HUES6 (cell line): ENCODE measurements at regions not wholly inside any gene's neighbourhood (a gene's known extent, or its start where the extent isn't known, plus 50 kb on each side); places are given as distances from the start of the nearest gene placed in this dataset.
"Not testable (repeated sequence)": the region's sequence is repeated elsewhere in the genome, so short reads cannot be mapped to it uniquely, and the experiment has no call there.

ENCODE experiments used
- H3K27ac ChIP-seq: 2 replicates; pipeline ENCODE4 v1.7.0; 2013; ENCODE audit warnings: low read depth, mild to moderate bottlenecking, low read length, inconsistent platforms
- H3K27me3 ChIP-seq: 2 replicates; pipeline ENCODE4 v1.6.1; 2013; ENCODE audit warnings: low read length; ENCODE audit not compliant: control insufficient read depth, insufficient read depth
- H3K36me3 ChIP-seq: 2 replicates; pipeline ENCODE4 v1.6.1; 2013; ENCODE audit warnings: low read length; ENCODE audit not compliant: control insufficient read depth, insufficient read depth
- H3K4me1 ChIP-seq: 2 replicates; pipeline ENCODE4 v1.6.1; 2013; ENCODE audit warnings: low read length; ENCODE audit not compliant: control insufficient read depth, insufficient read depth
- H3K4me3 ChIP-seq: 2 replicates; pipeline ENCODE4 v1.5.1; 2013; ENCODE audit warnings: low read depth, low read length
- H3K9ac ChIP-seq: one replicate; pipeline ENCODE4 v1.6.1; 2013; ENCODE audit warnings: mild to moderate bottlenecking, low read length
- H3K9me3 ChIP-seq: 2 replicates; pipeline ENCODE4 v1.6.1; 2013; ENCODE audit warnings: low read depth, low read length; ENCODE audit not compliant: control insufficient read depth, insufficient read depth

- Histone ChIP-seq H3K36me3 (no peaks in the 10 kb centered on the region), H3K9me3 (no peaks in the 10 kb centered on the region; the same call in 1 of the 2 replicates), H3K4me3 (no peak overlapping the region), H3K27ac (no peak overlapping the region), H3K9ac (no peak overlapping the region), H3K27me3 (no peaks in the 10 kb centered on the region), H3K4me1 (no peaks in the 10 kb centered on the region)
Measured at GRCh38 chr7:13107291-13107690, 419.9 kb downstream of the ARL4A start.

- Histone ChIP-seq H3K27ac (no peak overlapping the region), H3K4me1 (no peaks in the 10 kb centered on the region), H3K4me3 (no peak overlapping the region), H3K27me3 (no peaks in the 10 kb centered on the region), H3K36me3 (no peaks in the 10 kb centered on the region), H3K9ac (no peak overlapping the region), H3K9me3 (no peaks in the 10 kb centered on the region; the same call in 1 of the 2 replicates)
Measured at GRCh38 chr7:13108061-13108460, 420.6 kb downstream of the ARL4A start.

- no peak overlapping the region for H3K4me3 ChIP-seq
- H3K36me3 ChIP-seq: no peaks in the 10 kb centered on the region
- no peaks in the 10 kb centered on the region; the same call in 1 of the 2 replicates for H3K9me3 ChIP-seq
- no peaks in the 10 kb centered on the region for H3K4me1 ChIP-seq
- no peak overlapping the region for H3K27ac ChIP-seq
- H3K9ac ChIP-seq: no peak overlapping the region
- H3K27me3 ChIP-seq: no peaks in the 10 kb centered on the region
Measured at GRCh38 chr7:13109201-13109600, 421.8 kb downstream of the ARL4A start.

GRCh38 chr7:13110107-13110506 is 422.7 kb downstream of the ARL4A start:
- no peaks in the 10 kb centered on the region for H3K27me3 ChIP-seq
- no peak overlapping the region for H3K27ac ChIP-seq
- H3K9me3 ChIP-seq: no peaks in the 10 kb centered on the region; the same call in 1 of the 2 replicates
- no peak overlapping the region for H3K4me3 ChIP-seq
- H3K9ac ChIP-seq: no peak overlapping the region
- H3K4me1 ChIP-seq: peaks cover 4% of the 10 kb centered on the region
- H3K36me3 ChIP-seq: no peaks in the 10 kb centered on the region

- H3K27ac ChIP-seq: no peak overlapping the region
- no peaks in the 10 kb centered on the region; the same call in 1 of the 2 replicates for H3K9me3 ChIP-seq
- no peaks in the 10 kb centered on the region for H3K27me3 ChIP-seq
- H3K36me3 ChIP-seq: no peaks in the 10 kb centered on the region
- no peak overlapping the region for H3K4me3 ChIP-seq
- H3K9ac ChIP-seq: no peak overlapping the region
- peaks cover 10% of the 10 kb centered on the region for H3K4me1 ChIP-seq
Measured at GRCh38 chr7:13111230-13111629, 423.8 kb downstream of the ARL4A start.

- not testable (repeated sequence) for H3K36me3 ChIP-seq, H3K9ac ChIP-seq, H3K27ac ChIP-seq, H3K27me3 ChIP-seq, H3K4me3 ChIP-seq, H3K9me3 ChIP-seq, H3K4me1 ChIP-seq
Measured at GRCh38 chr7:13114240-13114639, 426.8 kb downstream of the ARL4A start.

GRCh38 chr7:13115157-13115772 is 427.8 kb downstream of the ARL4A start:
- Histone ChIP-seq H3K27me3 (no peaks in the 10 kb centered on the region), H3K9me3 (no peaks in the 10 kb centered on the region; the same call in 1 of the 2 replicates), H3K9ac (no peak overlapping the region), H3K4me1 (peaks cover 10% of the 10 kb centered on the region), H3K36me3 (no peaks in the 10 kb centered on the region), H3K4me3 (no peak overlapping the region), H3K27ac (no peak overlapping the region)

- Histone ChIP-seq H3K27ac (no peak overlapping the region), H3K27me3 (no peaks in the 10 kb centered on the region), H3K36me3 (no peaks in the 10 kb centered on the region), H3K9ac (no peak overlapping the region), H3K4me3 (no peak overlapping the region), H3K4me1 (peaks cover 10% of the 10 kb centered on the region), H3K9me3 (no peaks in the 10 kb centered on the region; the same call in 1 of the 2 replicates)
Measured at GRCh38 chr7:13115855-13116254, 428.4 kb downstream of the ARL4A start.

GRCh38 chr7:13117103-13117502 is 429.7 kb downstream of the ARL4A start:
- H3K4me3 ChIP-seq: no peak overlapping the region
- H3K4me1 ChIP-seq: peaks cover 10% of the 10 kb centered on the region
- H3K27me3 ChIP-seq: no peaks in the 10 kb centered on the region
- H3K9me3 ChIP-seq: 0 out of 2 replicates have a peak, but pooled peaks cover 1% of the 10 kb centered on the region
- H3K36me3 ChIP-seq: no peaks in the 10 kb centered on the region
- H3K9ac ChIP-seq: no peak overlapping the region
- H3K27ac ChIP-seq: no peak overlapping the region

GRCh38 chr7:13117592-13117991 is 430.2 kb downstream of the ARL4A start:
- Histone ChIP-seq H3K9me3 (0 out of 2 replicates have a peak, but pooled peaks cover 3% of the 10 kb centered on the region), H3K9ac (no peak overlapping the region), H3K4me1 (peaks cover 10% of the 10 kb centered on the region), H3K4me3 (no peak overlapping the region), H3K36me3 (no peaks in the 10 kb centered on the region), H3K27me3 (no peaks in the 10 kb centered on the region), H3K27ac (no peak overlapping the region)

GRCh38 chr7:13124629-13125028 is 437.2 kb downstream of the ARL4A start:
- H3K9ac ChIP-seq, H3K9me3 ChIP-seq, H3K4me1 ChIP-seq, H3K27ac ChIP-seq, H3K36me3 ChIP-seq, H3K4me3 ChIP-seq, H3K27me3 ChIP-seq: not testable (repeated sequence)
